Nephron (organoid): ENCODE measurements at regions not wholly inside any gene's neighbourhood (a gene's known extent, or its start where the extent isn't known, plus 50 kb on each side); places are given as distances from the start of the nearest gene placed in this dataset.

Experiments used
- H3K27ac Mint-ChIP-seq, 3 experiments: 2 replicates each; pipeline ENCODE4 v1.8.0; 2020; ENCODE audit warnings: mixed read lengths in 3 of 3, mild to moderate bottlenecking in 2 of 3, moderate library complexity in 1 of 3
- H3K27me3 Mint-ChIP-seq: 2 replicates; pipeline ENCODE4 v1.8.0; 2021; ENCODE audit warnings: low read depth, mild to moderate bottlenecking, moderate library complexity, mixed read lengths
- H3K36me3 Mint-ChIP-seq: 2 replicates; pipeline ENCODE4 v1.8.0; 2020; ENCODE audit warnings: low read depth, mixed read lengths
- H3K4me1 Mint-ChIP-seq: 2 replicates; pipeline ENCODE4 v1.8.0; 2020; ENCODE audit warnings: mixed read lengths
- H3K4me3 Mint-ChIP-seq, 3 experiments: 2 replicates each; pipeline ENCODE4 v1.8.0; 2020; ENCODE audit warnings: mild to moderate bottlenecking in 3 of 3, mixed read lengths in 3 of 3, moderate library complexity in 2 of 3
- H3K9me3 Mint-ChIP-seq: 2 replicates; pipeline ENCODE4 v1.8.0; 2020; ENCODE audit warnings: mixed read lengths
- CTCF ChIP-seq, 3 experiments: fragments of 200-600 bp; sonication (generic); IDR thresholded peaks; one replicate each; pipeline ENCODE4 v1.5.0; 2021; ENCODE audit warnings: antibody characterized with exemption in 3 of 3; ENCODE audit not compliant: unreplicated experiment in 3 of 3

- Mint-ChIP-seq H3K36me3 (no peaks in the 10 kb centered on the region), H3K4me1 (peaks cover 4% of the 10 kb centered on the region), H3K4me3 (no peak overlapping the region), H3K27me3 (peaks cover 11% of the 10 kb centered on the region), H3K27ac (no peak overlapping the region), H3K9me3 (no peaks in the 10 kb centered on the region)
- no peak for TF ChIP-seq CTCF (IDR thresholded peaks at IDR 0.05; ENCODE audit: unreplicated experiment in 3 of 3)
Observed at GRCh38 chr11:128324531-128325141, 262.7 kb downstream of the ETS1 start.

- Mint-ChIP-seq H3K27ac (no peak overlapping the region), H3K9me3 (no peaks in the 10 kb centered on the region), H3K27me3 (peaks cover 11% of the 10 kb centered on the region), H3K4me3 (no peak overlapping the region), H3K4me1 (peaks cover 4% of the 10 kb centered on the region), H3K36me3 (no peaks in the 10 kb centered on the region)
- TF ChIP-seq CTCF (IDR thresholded peaks at IDR 0.05; ENCODE audit: unreplicated experiment in 3 of 3) = no peak
Observed at GRCh38 chr11:128324051-128324481, 263.3 kb downstream of the ETS1 start.

GRCh38 chr11:128323381-128323780 lies 264.0 kb downstream of the ETS1 start:
- peak in 2 of 3 experiments; percentile 16 to 27 for TF ChIP-seq CTCF (IDR thresholded peaks at IDR 0.05; ENCODE audit: unreplicated experiment in 3 of 3)
- peaks cover 11% of the 10 kb centered on the region for H3K27me3 Mint-ChIP-seq

GRCh38 chr11:128318856-128319474 lies 268.4 kb downstream of the ETS1 start:
- Mint-ChIP-seq H3K27me3 (no peaks in the 10 kb centered on the region), H3K27ac (peak overlapping the region in 1 of 3 experiments; percentile 23), H3K36me3 (peaks cover 11% of the 10 kb centered on the region), H3K9me3 (peaks cover 20% of the 10 kb centered on the region), H3K4me1 (peaks cover under 1% of the 10 kb centered on the region), H3K4me3 (no peak overlapping the region)
- TF ChIP-seq CTCF (IDR thresholded peaks at IDR 0.05; ENCODE audit: unreplicated experiment in 3 of 3) = no peak

More at GRCh38 chr11:128323381-128323780, 264.0 kb downstream of the ETS1 start:
- H3K4me3 Mint-ChIP-seq = no peak overlapping the region
- peaks cover 4% of the 10 kb centered on the region for H3K4me1 Mint-ChIP-seq
- no peaks in the 10 kb centered on the region for H3K9me3 Mint-ChIP-seq
- H3K36me3 Mint-ChIP-seq = no peaks in the 10 kb centered on the region
- H3K27ac Mint-ChIP-seq = no peak overlapping the region

- no peaks in the 10 kb centered on the region for H3K4me1 Mint-ChIP-seq
- TF ChIP-seq CTCF (IDR thresholded peaks at IDR 0.05; ENCODE audit: unreplicated experiment in 3 of 3) = no peak
- H3K27me3 Mint-ChIP-seq = peaks cover 2% of the 10 kb centered on the region
- H3K36me3 Mint-ChIP-seq = peaks cover 12% of the 10 kb centered on the region
- no peak overlapping the region for H3K27ac Mint-ChIP-seq
- no peak overlapping the region for H3K4me3 Mint-ChIP-seq
- peaks cover 24% of the 10 kb centered on the region for H3K9me3 Mint-ChIP-seq
Observed at GRCh38 chr11:128316541-128317227, 270.7 kb downstream of the ETS1 start.
